Left renal cortex interstitium (tissue), 4 donors: ENCODE measurements at regions not wholly inside any gene's neighbourhood (a gene's known extent, or its start where the extent isn't known, plus 50 kb on each side); places are given as distances from the start of the nearest gene placed in this dataset.
"Not testable (repeated sequence)": the region's sequence is repeated elsewhere in the genome, so short reads cannot be mapped to it uniquely, and the experiment has no call there.

Experiments
- DNase-seq, 4 donors: peaks; one replicate each; pipeline ENCODE4 v3.0.0-alpha.2; 2013; ENCODE audit warnings: low read depth in 4 of 4, low spot score in 2 of 4, missing footprints in 1 of 4

GRCh38 chr1:47491341-47491753 is 53.5 kb downstream of the FOXD2 start:
- DNase-seq = no peak

- DNase-seq = no peak
Observed at GRCh38 chr1:47495176-47495713, 57.4 kb downstream of the FOXD2 start.

GRCh38 chr1:47498551-47498950 is 60.7 kb downstream of the FOXD2 start:
- DNase-seq = no peak

- DNase-seq = no peak
Observed at GRCh38 chr1:47501069-47501468, 63.2 kb downstream of the FOXD2 start.

GRCh38 chr1:47502746-47503370 is 65.0 kb downstream of the FOXD2 start:
- no peak for DNase-seq

GRCh38 chr1:47504840-47505239 is 67.0 kb downstream of the FOXD2 start:
- not testable (repeated sequence) for DNase-seq

GRCh38 chr1:47505267-47505666 is 67.4 kb downstream of the FOXD2 start:
- DNase-seq = no peak

- no peak for DNase-seq
Observed at GRCh38 chr1:47506053-47506452, 68.2 kb downstream of the FOXD2 start.

- no peak for DNase-seq
Observed at GRCh38 chr1:47507144-47507543, 69.3 kb downstream of the FOXD2 start.

- DNase-seq = peak in 2 of 4 donors; percentile 77 to 79
Observed at GRCh38 chr1:47507881-47508701, 70.2 kb downstream of the FOXD2 start.

GRCh38 chr1:47508702-47509431 is 71.0 kb downstream of the FOXD2 start:
- peak in 3 of 4 donors; percentile 74 to 76 (median 75) for DNase-seq

- DNase-seq = no peak
Observed at GRCh38 chr1:47510282-47510811, 72.5 kb downstream of the FOXD2 start.

- no peak for DNase-seq
Observed at GRCh38 chr1:47511825-47512224, 74.0 kb downstream of the FOXD2 start.

GRCh38 chr1:47513393-47513792 is 75.5 kb downstream of the FOXD2 start:
- DNase-seq = no peak

GRCh38 chr1:47514229-47514628 is 76.4 kb downstream of the FOXD2 start:
- DNase-seq = no peak

- no peak for DNase-seq
Observed at GRCh38 chr1:47515164-47515789, 77.4 kb downstream of the FOXD2 start.

GRCh38 chr1:47517946-47518345 is 80.1 kb downstream of the FOXD2 start:
- no peak for DNase-seq

GRCh38 chr1:47519491-47519890 is 81.6 kb downstream of the FOXD2 start:
- no peak for DNase-seq

GRCh38 chr1:47519971-47520370 is 82.1 kb downstream of the FOXD2 start:
- DNase-seq = no peak
